NB4 (cell line): ENCODE measurements at regions not wholly inside any gene's neighbourhood (a gene's known extent, or its start where the extent isn't known, plus 50 kb on each side); places are given as distances from the start of the nearest gene placed in this dataset.

Source experiments
- CTCF ChIP-seq: IDR thresholded peaks from one replicate; pipeline ENCODE4 v1.5.1; 2012; ENCODE audit warnings: low read depth, low read length
- POLR2A ChIP-seq: IDR thresholded peaks from 2 replicates; pipeline ENCODE4 v1.6.1; 2011; ENCODE audit warnings: mild to moderate bottlenecking; ENCODE audit not compliant: insufficient read length; ENCODE audit errors: extremely low read depth
- TF ChIP-seq, protein P1 (sequence below): IDR thresholded peaks from 2 replicates; pipeline ENCODE4 v1.6.1; 2011; ENCODE audit warnings: low read depth, low read length

DNA sequence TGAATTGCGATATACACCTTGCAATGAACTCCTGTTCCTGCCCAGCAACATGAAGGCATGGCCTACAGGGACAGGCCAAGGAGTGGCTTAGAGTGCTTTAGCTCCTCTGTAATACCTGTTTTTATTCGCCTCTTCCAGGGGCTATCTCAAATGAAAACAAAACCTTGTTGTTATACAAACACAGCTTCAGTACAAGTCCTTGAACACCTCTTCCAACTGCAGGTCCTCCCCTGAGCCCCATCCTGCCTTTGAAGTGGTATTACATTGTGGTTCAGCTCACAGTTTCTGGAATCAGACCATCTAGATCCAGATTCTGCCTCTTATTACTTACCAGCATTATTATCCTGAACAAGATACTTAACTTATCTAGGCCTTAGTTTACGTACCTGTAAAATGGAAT, 83.0 kb upstream of the HNRNPA3 start:
- TF ChIP-seq CTCF = no peak
- no peak for TF ChIP-seq POLR2A
- TF ChIP-seq, protein P1, sequence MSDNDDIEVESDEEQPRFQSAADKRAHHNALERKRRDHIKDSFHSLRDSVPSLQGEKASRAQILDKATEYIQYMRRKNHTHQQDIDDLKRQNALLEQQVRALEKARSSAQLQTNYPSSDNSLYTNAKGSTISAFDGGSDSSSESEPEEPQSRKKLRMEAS = no peak
